Liver (tissue), 3 donors: ENCODE measurements at regions not wholly inside any gene's neighbourhood (a gene's known extent, or its start where the extent isn't known, plus 50 kb on each side); places are given as distances from the start of the nearest gene placed in this dataset.

ENCODE experiments used
- CTCF ChIP-seq: fragments of 150-350 bp; IDR thresholded peaks from 2 replicates; pipeline ENCODE4 v1.5.1; 2017; ENCODE audit warnings: improper control_type of control experiment, low read depth, low read length; ENCODE audit not compliant: missing input control
- GABPA ChIP-seq, 2 donors: IDR thresholded peaks in 1 of 2; conservative IDR thresholded peaks in 1 of 2; 2 replicates each; pipeline ENCODE4 v1.6.1; 2016; ENCODE audit warnings: antibody characterized with exemption in 2 of 2, mild to moderate bottlenecking in 1 of 2, moderate library complexity in 1 of 2
- HNF4A ChIP-seq, 2 donors: conservative IDR thresholded peaks; 2 replicates each; pipeline ENCODE4 v1.6.1; 2016; ENCODE audit warnings: antibody characterized with exemption in 2 of 2, mild to moderate bottlenecking in 2 of 2
- MAX ChIP-seq: IDR thresholded peaks from 2 replicates; pipeline ENCODE4 v1.6.1; 2016; ENCODE audit warnings: antibody characterized with exemption
- REST ChIP-seq: IDR thresholded peaks from 2 replicates; pipeline ENCODE4 v1.6.1; 2016; ENCODE audit warnings: antibody characterized with exemption, mild to moderate bottlenecking
- SP1 ChIP-seq: IDR thresholded peaks from 2 replicates; pipeline ENCODE4 v1.6.1; 2018; ENCODE audit warnings: antibody characterized with exemption, mild to moderate bottlenecking
- YY1 ChIP-seq: IDR thresholded peaks from 2 replicates; pipeline ENCODE4 v1.6.1; 2016; ENCODE audit warnings: antibody characterized with exemption, mild to moderate bottlenecking
- donor health status: healthy.
- donor health status: healthy.

- TF ChIP-seq CTCF, result no peak
- no peak for TF ChIP-seq HNF4A (conservative IDR thresholded peaks at IDR 0.05)
- no peak for TF ChIP-seq SP1
- TF ChIP-seq REST, result no peak
- no peak for TF ChIP-seq GABPA (IDR thresholded peaks at IDR 0.05 in 1 of 2, conservative IDR thresholded peaks at IDR 0.05 in 1 of 2)
- no peak for TF ChIP-seq YY1
- no peak for TF ChIP-seq MAX
Observed at GRCh38 chr10:7038416-7038815, 372.4 kb downstream of the SFMBT2 start.
